ENCODE measurements at regions not wholly inside any gene's neighbourhood (a gene's known extent, or its start where the extent isn't known, plus 50 kb on each side); places are given as distances from the start of the nearest gene placed in this dataset.

- DNase-seq: no peak
Observed at GRCh38 chr13:107070792-107071191, 502.9 kb upstream of the ARGLU1 start.

DNA sequence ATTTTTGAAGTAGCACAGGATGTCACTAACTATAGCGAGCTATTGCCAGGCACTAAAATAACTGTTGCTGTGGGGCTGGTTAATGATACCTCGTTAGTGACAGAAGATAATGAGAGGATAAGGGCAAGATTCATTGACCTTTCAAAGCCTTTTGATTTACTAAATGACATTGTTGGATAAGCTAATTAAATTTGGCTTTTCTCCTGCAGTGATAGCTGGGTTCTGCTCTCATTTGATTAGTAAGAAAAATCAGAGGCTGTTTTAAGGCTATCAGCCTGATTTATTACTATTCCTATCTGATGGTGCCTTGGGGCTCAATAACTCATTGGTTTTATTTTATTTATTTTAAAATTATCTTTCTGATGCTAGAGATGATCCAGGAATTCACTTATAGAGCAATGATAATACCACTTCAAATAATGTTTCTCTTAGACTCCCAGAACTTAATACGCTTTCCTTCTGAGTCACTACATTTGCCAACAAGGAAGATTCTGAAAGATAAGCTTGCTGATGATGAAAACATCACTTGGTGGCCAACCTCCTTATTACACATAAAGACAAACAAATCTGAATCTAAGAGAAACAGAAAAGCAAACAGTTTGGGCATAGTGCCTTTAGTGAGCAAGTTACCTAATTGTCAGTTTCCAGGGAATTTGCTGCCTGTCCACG, 501.3 kb upstream of the ARGLU1 start:
- DNase-seq: no peak

DNA sequence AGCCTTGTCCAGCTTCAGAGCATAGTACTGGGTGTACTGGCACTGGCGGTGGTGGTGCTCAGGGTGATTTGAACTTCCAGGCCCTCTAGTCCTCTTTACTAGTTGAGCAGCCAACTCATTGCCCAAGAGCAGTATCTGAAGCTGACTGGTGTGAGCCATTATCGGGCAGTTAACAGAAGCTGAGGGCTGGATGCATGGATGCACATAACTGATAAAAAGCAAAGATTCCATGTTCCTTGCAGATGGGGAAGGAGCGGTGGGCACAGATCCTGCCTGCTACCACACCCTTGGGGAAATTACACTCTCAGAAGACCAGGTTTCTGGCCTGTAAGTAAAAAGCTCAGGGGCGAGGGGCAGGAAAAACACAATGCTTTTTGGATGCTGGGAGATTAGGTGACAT, 499.4 kb upstream of the ARGLU1 start:
- no peak for DNase-seq

DNA sequence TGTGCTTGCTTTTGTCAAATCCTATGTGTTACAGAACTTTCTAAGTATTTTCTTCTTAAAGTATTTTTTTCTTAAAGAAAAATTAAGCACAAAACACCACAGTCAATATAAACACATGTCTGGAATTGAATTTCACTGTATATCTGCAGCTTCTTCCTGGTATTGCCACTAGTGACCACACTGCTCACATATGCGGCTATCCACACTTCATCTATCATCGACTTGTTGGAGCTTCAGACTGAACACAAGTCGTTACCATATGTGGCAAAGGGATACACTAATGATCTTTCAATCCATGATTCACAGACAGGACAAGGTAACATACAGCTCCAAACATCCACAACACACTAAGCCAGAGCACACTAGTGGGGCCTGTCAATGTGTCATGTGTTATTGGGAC, 498.4 kb upstream of the ARGLU1 start:
- DNase-seq: no peak

DNA sequence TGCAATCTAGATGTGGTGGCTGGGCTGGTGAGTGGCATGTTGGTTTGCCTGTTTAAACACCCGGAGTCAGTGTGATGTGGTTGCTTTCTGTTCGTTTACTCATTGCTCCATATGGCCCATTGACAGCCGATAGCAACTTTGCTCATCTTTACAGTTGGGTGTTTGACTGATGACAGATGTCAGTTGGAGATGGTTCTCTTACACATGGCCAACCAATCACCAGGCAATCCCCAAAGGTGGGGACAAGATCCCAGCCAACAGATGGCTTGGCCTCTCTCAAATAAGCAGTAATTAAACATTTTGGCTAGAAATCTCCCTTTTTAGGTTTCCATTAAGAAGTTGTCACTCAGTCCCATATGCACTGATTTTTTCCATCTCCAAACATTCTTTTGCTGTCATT, 497.1 kb upstream of the ARGLU1 start:
- DNase-seq: no peak

GRCh38 chr13:107057028-107057631, 489.2 kb upstream of the ARGLU1 start:
- no peak for DNase-seq

DNA sequence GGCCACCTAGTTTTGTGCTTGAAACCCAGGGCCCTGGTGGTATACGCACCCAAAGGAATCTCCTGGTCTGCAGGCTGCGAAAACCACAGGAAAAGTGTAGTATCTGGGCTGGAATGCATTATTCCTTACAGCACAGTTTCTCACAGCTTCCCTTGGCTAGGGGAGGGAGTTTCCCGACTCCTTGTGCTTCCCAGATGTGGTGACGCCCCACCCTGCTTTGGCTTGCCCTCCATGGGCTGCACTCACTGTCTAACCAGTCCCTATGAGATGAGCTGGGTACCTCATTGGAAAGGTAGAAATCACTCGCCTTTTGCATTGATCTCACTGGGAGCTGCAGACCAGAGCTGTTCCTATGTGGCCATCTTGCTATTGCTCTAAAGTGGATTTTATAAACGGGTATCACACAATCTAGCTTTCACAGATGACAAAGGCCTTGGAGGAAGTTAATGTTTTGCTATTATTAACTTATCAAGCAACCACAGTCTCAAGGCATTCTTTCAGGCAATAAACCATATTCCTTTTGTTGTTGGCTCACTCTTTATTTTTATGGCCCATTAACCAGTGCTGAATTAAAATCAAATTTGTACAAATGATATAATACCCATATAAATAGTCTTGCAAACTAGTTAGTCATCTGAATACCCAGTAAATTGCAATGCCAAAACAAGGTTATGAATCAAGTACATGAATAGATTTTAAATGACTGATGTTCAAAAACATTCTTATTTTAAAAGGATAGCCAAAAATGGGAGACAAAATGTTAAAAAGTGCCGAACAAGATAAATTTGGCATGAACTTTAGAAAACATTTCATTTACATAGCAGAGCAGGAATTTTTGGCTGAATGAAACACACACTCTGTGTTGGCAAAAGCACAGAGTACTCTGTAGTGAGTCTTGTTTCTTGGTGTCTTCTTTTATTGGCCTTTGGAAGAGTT, 475.4 kb upstream of the ARGLU1 start:
- DNase-seq: no peak

GRCh38 chr13:107035778-107036177, 467.8 kb upstream of the ARGLU1 start:
- no peak for DNase-seq

DNA sequence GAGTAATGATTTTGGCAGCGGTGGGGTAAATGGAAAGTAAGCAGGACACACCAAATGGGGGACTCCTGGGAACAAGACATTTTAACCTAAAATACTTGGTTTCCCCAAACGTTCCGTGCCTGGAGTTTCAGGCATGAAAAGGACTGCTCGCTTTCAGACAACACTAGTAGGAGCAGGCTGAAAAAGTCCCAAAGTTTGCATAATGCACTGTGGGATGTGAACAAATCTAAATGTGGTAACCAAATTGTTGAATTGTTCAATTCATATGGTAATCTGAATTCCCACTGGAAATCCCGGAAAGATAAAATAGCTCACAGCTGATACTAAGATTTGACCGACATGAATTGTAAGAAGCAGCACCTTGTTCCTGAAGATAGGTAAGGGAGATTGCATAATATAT, 467.2 kb upstream of the ARGLU1 start:
- DNase-seq: no peak

DNA sequence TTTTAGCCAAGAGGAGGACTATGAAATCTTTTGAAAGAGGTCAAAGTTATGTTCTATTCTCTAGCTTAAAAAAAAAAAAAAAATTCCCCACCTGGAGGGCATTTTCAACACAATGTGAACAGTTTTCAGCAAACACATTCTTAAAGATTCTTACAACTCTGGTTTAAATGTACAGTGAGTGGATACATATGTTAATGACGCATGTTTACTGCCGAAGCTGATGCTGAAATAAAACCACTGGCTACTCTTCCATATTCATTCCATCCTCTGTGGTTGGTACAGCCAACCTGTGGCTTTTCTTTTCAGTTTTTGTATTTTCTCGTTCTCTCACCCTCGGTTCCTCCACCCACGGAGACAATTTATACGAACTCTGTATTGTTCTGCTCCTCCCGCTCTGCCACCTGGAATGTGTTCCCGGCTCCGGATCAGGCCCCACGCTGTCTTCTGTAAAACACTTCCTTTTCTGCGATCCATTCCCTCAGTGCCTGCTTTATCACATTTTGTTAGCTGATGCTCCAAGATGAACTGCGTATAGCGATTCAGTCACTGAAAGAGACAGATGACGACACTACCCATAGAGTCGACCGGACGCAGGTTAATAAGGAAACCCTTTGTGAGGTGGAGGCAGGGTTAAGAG, 466.4 kb upstream of the ARGLU1 start:
- DNase-seq: no peak

GRCh38 chr13:107031716-107032115, 463.8 kb upstream of the ARGLU1 start:
- no peak for DNase-seq

- DNase-seq: no peak
Observed at GRCh38 chr13:107028751-107029150, 460.8 kb upstream of the ARGLU1 start.

DNA sequence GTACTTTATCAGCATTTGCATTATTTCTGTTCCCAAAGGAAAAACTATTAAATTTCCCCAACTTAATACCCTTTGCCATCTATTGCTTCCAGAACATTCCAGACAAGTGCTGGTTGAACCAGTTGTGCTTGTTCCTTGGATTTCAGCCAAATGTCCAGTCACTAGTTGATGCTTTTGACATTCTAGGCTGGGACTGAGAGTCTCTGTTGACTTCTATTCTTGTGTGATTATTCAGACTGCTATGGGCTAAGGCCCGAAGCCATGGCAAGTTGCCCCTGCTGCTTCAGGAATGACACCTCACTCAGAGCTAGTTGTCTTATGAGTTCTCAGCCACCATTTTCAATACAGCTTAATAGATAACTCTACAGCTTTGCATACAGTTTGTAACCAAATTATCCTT, 458.1 kb upstream of the ARGLU1 start:
- DNase-seq: no peak

DNA sequence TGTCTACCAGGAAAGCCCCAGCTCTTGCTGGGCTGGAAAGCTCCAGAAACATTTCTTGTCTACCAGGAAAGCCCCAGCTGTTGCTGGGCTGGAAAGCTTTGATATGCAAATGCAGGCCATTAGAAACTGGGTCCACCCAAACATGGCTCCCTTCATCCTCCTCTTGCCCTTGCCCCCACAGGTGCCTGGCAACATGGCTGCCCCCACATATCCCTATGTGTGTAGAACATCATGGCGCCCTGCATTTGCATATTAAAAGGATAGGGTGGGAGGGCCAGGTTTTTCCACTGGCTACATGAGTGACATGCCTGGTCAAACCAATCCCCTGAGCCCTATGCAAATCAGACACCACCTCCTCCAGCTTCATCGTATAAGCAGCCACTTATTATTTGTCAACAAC, 455.4 kb upstream of the ARGLU1 start:
- no peak for DNase-seq

DNA sequence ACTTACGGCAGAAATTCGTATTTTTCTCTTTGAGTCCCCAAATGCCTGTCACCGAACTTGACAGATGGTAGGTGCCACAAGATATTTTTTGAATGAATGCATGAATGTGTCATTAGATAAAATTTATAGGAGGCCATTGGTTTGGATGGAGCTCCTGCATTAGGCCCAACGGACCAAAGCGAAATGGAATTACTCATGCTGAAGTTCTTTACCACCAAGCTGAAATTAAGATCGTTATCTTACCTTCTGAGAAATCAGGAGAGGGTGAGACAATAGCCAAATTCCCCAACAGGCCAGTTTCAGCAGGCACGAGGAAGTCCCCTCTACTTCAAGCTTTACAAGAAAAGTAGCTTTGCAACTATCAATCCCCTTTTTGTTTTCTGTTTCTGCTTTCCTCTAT, 452.5 kb upstream of the ARGLU1 start:
- DNase-seq: no peak

GRCh38 chr13:107018285-107018684, 450.3 kb upstream of the ARGLU1 start:
- DNase-seq: no peak

GRCh38 chr13:107006661-107007060, 438.7 kb upstream of the ARGLU1 start:
- no peak for DNase-seq

GRCh38 chr13:107005577-107005976, 437.6 kb upstream of the ARGLU1 start:
- no peak for DNase-seq

DNA sequence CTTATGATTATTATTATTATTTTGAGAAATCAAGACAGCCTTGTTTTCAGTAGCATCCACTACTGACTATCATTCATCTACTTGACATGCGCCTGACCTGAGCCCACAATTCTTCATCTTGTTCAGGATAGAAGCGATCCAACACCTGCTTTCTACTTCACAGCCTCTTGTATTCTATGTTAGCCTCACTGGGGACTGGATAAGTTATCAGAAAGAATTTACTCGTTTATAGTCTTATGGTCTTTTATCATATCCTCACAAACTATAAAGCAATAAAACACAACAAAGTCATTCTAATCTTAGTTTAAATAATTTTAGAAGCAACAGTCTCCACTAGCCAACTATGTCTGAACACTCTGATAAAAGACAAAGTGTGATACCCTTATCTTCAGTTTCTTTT, 436.0 kb upstream of the ARGLU1 start:
- no peak for DNase-seq

DNA sequence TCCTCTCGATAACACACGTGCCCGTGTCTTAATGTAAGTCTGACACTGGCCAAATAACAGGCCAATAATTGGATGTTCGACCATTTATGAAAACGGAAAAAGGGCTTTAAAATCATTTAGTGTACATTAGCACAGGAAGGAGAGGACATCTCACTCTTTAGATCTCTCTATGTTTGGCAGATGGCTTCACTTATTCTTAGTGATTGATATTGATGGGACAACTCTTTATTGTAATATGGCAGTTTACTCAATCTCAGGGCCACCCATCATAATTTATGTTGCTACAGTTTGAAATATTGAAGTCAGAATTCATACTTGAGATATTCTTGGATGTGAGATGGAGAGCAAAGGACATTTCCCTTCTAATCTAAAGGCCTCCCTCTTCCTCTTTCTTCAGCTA, 430.7 kb upstream of the ARGLU1 start:
- DNase-seq: no peak

GRCh38 chr13:106997696-106998095, 429.8 kb upstream of the ARGLU1 start:
- no peak for DNase-seq

- DNase-seq: no peak
Observed at GRCh38 chr13:106996867-106997618, 429.1 kb upstream of the ARGLU1 start.

DNA sequence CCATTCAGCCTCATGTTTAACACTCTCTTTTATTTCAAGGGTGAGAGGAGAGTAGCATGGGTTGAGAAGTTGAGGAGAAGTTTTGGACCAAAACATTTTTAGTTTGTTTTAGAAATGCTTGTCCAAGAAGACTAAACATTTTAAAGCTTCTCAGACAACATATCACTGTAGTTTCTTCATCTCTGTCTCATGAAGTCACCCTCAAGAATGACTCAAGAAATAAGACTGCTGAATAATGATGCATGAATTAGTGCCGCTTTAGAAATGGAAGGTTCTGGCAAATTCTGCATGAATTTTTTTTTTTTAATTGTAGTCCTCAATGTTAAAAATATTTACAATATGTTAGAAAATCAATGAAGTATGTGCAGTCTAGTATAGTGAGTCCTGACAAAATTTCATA, 422.7 kb upstream of the ARGLU1 start:
- no peak for DNase-seq

Data from CD4-positive, alpha-beta T cell treated with Interleukin-10 for 1 hour (primary cell).